ENCODE measurements at regions not wholly inside any gene's neighbourhood (a gene's known extent, or its start where the extent isn't known, plus 50 kb on each side); places are given as distances from the start of the nearest gene placed in this dataset.

GRCh38 chrX:150058728-150059127 is 120.4 kb upstream of the EOLA2 start:
- ChIA-PET POLR2A (no interaction called here), CTCF (no interaction called here)
- H3K4me2 ChIP-seq: no peak overlapping the region
- no peaks in the 10 kb centered on the region for H4K20me1 ChIP-seq (ENCODE audit: insufficient read depth)
- no peaks in the 10 kb centered on the region; the same call in 1 of the 2 replicates for H3K27me3 ChIP-seq (ENCODE audit: insufficient read depth)
- no peaks in the 10 kb centered on the region for H3K79me2 ChIP-seq (ENCODE audit: insufficient read depth)
- TF ChIP-seq FOSL2 (IDR thresholded peaks at IDR 0.05; ENCODE audit: borderline replicate concordance, low read depth) (no peak), FOXM1 (IDR thresholded peaks at IDR 0.05; ENCODE audit: low read depth) (no peak), FOXJ3 (CRISPR knock-in tag; IDR thresholded peaks at IDR 0.05) (no peak), ELF1 (IDR thresholded peaks at IDR 0.05) (no peak), RFX5 (IDR thresholded peaks at IDR 0.05; ENCODE audit: low read length) (no peak), TEAD4 (IDR thresholded peaks at IDR 0.05; ENCODE audit: borderline replicate concordance, insufficient read depth) (no peak), CHD2 (IDR thresholded peaks at IDR 0.05; ENCODE audit: low read length, partially characterized antibody) (no peak), YY1 (IDR thresholded peaks at IDR 0.05; ENCODE audit: low read depth) (no peak), IRF3 (IDR thresholded peaks at IDR 0.05; ENCODE audit: low read depth, low read length) (no peak), TCF12 (IDR thresholded peaks at IDR 0.05) (no peak), JUND (IDR thresholded peaks at IDR 0.05) (no peak), USF2 (IDR thresholded peaks at IDR 0.05; ENCODE audit: borderline replicate concordance, low read depth, low read length) (no peak), MXI1 (IDR thresholded peaks at IDR 0.05; ENCODE audit: low read depth, low read length) (no peak), RCOR1 (IDR thresholded peaks at IDR 0.05; ENCODE audit: low read length) (no peak), SMC3 (IDR thresholded peaks at IDR 0.05; ENCODE audit: low read depth, low read length) (no peak), RXRA (IDR thresholded peaks at IDR 0.05; ENCODE audit: borderline replicate concordance, low read depth) (no peak), EP300 (IDR thresholded peaks at IDR 0.05; ENCODE audit: borderline replicate concordance in 1 of 2, low read depth in 1 of 2, low read length in 1 of 2) (no peak), EZH2phosphoT487 (IDR thresholded peaks at IDR 0.05; ENCODE audit: borderline replicate concordance, low read depth) (no peak)
- TF ChIP-seq, protein P1, sequence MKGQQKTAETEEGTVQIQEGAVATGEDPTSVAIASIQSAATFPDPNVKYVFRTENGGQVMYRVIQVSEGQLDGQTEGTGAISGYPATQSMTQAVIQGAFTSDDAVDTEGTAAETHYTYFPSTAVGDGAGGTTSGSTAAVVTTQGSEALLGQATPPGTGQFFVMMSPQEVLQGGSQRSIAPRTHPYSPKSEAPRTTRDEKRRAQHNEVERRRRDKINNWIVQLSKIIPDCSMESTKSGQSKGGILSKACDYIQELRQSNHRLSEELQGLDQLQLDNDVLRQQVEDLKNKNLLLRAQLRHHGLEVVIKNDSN (IDR thresholded peaks at IDR 0.05; ENCODE audit: borderline replicate concordance, low read depth): no peak
- WGBS (ENCODE audit: low lambda C conversion rate): 57% methylated on average over 1 of the region's 1 CpG
- H3K9me2 ChIP-seq: no peaks in the 10 kb centered on the region
- no peaks in the 10 kb centered on the region for H3K9me3 ChIP-seq
- peaks cover 5% of the 10 kb centered on the region for H3F3A ChIP-seq (replicated peaks; ENCODE audit: insufficient read depth)
- no peak overlapping the region for H3K4me3 ChIP-seq (ENCODE audit: low read depth in 2 of 2, low read length in 1 of 2)
- no peaks in the 10 kb centered on the region for H3K36me3 ChIP-seq (replicated peaks in 1 of 2; ENCODE audit: control insufficient read depth in 1 of 2, insufficient read depth in 2 of 2, low read length in 1 of 2)
- peaks cover 0 to 16% of the 10 kb centered on the region in 2 experiments; a peak in 2 of 4 replicates for H3K4me1 ChIP-seq (ENCODE audit: control insufficient read depth in 1 of 2, insufficient read depth in 2 of 2, low read depth in 1 of 2, low read length in 1 of 2)
- no peak overlapping the region for H2AFZ ChIP-seq (ENCODE audit: low read depth)
- no peak overlapping the region for H3K27ac ChIP-seq (ENCODE audit: low read depth in 2 of 2, low read length in 1 of 2)
- no peak overlapping the region for H3K9ac ChIP-seq
- no peak for DNase-seq
